ENCODE measurements at regions not wholly inside any gene's neighbourhood (a gene's known extent, or its start where the extent isn't known, plus 50 kb on each side); places are given as distances from the start of the nearest gene placed in this dataset.
"Not testable (repeated sequence)": the region's sequence is repeated elsewhere in the genome, so short reads cannot be mapped to it uniquely, and the experiment has no call there.

DNA sequence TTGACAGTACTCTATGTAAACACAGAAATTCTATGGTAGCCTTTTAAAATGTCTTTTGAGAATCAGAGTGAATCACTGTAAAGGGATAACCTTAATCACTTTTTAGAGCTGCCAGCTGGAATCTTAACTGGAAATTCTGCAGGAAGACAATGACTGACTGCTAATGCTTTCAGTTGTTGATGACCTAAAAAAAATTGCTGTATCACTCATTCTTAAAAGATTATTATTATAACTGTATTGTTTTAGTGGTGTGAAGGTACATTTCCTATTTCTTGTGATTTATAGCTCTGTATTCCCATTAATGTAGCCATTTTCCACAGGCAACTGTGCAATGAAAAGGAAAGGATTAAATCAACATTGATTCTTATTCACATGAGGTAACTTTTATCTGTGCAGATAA lies 260.5 kb downstream of the CALCRL start:
- TF ChIP-seq, protein P1, sequence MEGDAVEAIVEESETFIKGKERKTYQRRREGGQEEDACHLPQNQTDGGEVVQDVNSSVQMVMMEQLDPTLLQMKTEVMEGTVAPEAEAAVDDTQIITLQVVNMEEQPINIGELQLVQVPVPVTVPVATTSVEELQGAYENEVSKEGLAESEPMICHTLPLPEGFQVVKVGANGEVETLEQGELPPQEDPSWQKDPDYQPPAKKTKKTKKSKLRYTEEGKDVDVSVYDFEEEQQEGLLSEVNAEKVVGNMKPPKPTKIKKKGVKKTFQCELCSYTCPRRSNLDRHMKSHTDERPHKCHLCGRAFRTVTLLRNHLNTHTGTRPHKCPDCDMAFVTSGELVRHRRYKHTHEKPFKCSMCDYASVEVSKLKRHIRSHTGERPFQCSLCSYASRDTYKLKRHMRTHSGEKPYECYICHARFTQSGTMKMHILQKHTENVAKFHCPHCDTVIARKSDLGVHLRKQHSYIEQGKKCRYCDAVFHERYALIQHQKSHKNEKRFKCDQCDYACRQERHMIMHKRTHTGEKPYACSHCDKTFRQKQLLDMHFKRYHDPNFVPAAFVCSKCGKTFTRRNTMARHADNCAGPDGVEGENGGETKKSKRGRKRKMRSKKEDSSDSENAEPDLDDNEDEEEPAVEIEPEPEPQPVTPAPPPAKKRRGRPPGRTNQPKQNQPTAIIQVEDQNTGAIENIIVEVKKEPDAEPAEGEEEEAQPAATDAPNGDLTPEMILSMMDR (IDR thresholded peaks at IDR 0.05; ENCODE audit: borderline replicate concordance, extremely low read depth, insufficient read depth) = no peak
- H3K27ac ChIP-seq (ENCODE audit: low read depth in 2 of 2, low read length in 2 of 2) = no peak overlapping the region
- no peak overlapping the region for H3K4me3 ChIP-seq (ENCODE audit: low read length in 3 of 3)
- peaks cover 0 to 4% (median 0%) of the 10 kb centered on the region in 3 donors for H3K9me3 ChIP-seq (ENCODE audit: control insufficient read depth in 2 of 3, insufficient read depth in 1 of 3, low read length in 3 of 3)
- FAIRE-seq (no peak), DNase-seq (no peak)
- H3K4me1 ChIP-seq (ENCODE audit: control insufficient read depth in 2 of 3, insufficient read depth in 2 of 3, low read depth in 1 of 3, low read length in 3 of 3) = no peaks in the 10 kb centered on the region
- H3K9ac ChIP-seq (ENCODE audit: low read length in 3 of 3) = no peak overlapping the region
- H3K36me3 ChIP-seq (ENCODE audit: control insufficient read depth in 2 of 3, insufficient read depth in 3 of 3, low read length in 3 of 3) = no peaks in the 10 kb centered on the region
- intact Hi-C loops (cut with DNase I) = no loop called here
- H3K27me3 ChIP-seq (ENCODE audit: control insufficient read depth, insufficient read depth, low read length) = no peaks in the 10 kb centered on the region

DNA sequence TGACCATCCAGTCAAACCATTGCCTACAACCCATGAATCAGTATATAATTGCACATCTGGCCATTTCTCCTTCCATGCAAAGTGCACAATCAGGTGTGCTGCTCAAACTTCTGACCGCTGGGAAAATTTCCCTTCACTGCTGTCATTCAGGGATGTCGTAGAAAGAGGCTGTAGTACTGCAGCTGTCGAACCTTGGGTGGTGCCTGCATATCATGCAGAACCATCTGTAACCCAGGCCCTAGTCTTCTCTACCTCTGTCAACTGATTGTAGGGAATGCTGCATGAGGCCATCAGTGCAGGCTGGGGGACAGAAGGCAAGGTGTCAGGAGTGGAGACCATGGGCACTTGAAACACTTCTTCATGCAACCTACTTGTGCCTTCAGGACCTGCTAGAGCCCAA lies 267.5 kb downstream of the CALCRL start:
- H3K4me3 ChIP-seq (ENCODE audit: low read length in 3 of 3) = no peak overlapping the region
- no peaks in the 10 kb centered on the region for H3K36me3 ChIP-seq (ENCODE audit: control insufficient read depth in 2 of 3, insufficient read depth in 3 of 3, low read length in 3 of 3)
- no peak overlapping the region for H3K27ac ChIP-seq (ENCODE audit: low read depth in 2 of 2, low read length in 2 of 2)
- intact Hi-C loops (cut with DNase I) = no loop called here
- no peak overlapping the region for H3K9ac ChIP-seq (ENCODE audit: low read length in 3 of 3)
- H3K27me3 ChIP-seq (ENCODE audit: control insufficient read depth, insufficient read depth, low read length) = no peaks in the 10 kb centered on the region
- H3K9me3 ChIP-seq (ENCODE audit: control insufficient read depth in 2 of 3, insufficient read depth in 1 of 3, low read length in 3 of 3) = peaks cover 0 to 9% (median 0%) of the 10 kb centered on the region in 3 donors
- FAIRE-seq = no peak
- no peak for DNase-seq
- no peaks in the 10 kb centered on the region for H3K4me1 ChIP-seq (ENCODE audit: control insufficient read depth in 2 of 3, insufficient read depth in 2 of 3, low read depth in 1 of 3, low read length in 3 of 3)
- TF ChIP-seq, protein P1 (IDR thresholded peaks at IDR 0.05; ENCODE audit: borderline replicate concordance, extremely low read depth, insufficient read depth) = no peak

DNA sequence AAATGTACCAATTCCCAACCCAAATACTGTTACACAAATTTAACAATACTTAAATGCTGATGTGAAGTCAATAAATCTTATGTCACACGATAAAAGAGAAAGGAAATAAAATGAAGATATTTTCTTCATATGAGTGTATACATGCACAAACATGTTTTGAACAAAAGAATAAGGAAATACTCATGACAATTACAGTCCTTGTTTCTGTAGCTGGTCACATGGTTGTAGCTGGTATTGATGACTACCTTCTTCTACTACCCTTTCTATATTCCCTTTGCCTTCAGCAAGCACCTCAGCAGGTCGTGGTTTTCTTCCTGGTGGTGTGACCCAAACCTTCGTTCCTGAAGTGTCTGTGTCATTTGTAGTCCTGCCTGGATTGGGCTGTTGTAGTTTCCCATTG lies 269.2 kb downstream of the CALCRL start:
- FAIRE-seq; H3K9me3 ChIP-seq (ENCODE audit: control insufficient read depth in 2 of 3, insufficient read depth in 1 of 3, low read length in 3 of 3); H3K4me3 ChIP-seq (ENCODE audit: low read length in 3 of 3); H3K27me3 ChIP-seq (ENCODE audit: control insufficient read depth, insufficient read depth, low read length); DNase-seq; H3K9ac ChIP-seq (ENCODE audit: low read length in 3 of 3); H3K36me3 ChIP-seq (ENCODE audit: control insufficient read depth in 2 of 3, insufficient read depth in 3 of 3, low read length in 3 of 3); H3K27ac ChIP-seq (ENCODE audit: low read depth in 2 of 2, low read length in 2 of 2); H3K4me1 ChIP-seq (ENCODE audit: control insufficient read depth in 2 of 3, insufficient read depth in 2 of 3, low read depth in 1 of 3, low read length in 3 of 3); intact Hi-C loops (cut with DNase I): not testable (repeated sequence)

DNA sequence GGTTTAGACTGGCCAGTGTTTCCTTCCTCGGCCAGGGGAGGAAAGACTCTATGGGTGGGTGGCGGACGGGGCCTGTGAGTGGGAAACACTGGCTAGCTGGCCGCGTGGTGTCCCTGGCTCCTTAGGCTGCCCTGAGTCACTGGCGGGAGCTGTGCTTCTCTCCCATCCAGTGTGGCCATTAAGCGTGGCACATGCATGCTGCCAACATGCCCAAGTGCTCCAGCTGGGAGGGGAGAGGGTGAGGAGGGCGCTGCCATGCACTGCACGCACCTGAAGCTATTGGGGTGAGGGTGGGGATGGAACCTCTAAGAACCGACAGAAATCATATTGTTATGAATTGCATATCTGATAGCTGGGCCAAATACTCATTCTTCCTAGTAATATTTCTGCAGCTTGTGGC lies 270.8 kb downstream of the CALCRL start:
- DNase-seq (peak in 1 of 5 donors; percentile 48), FAIRE-seq (no peak)
- Histone ChIP-seq H3K4me3 (ENCODE audit: low read length in 3 of 3) (no peak overlapping the region), H3K4me1 (ENCODE audit: control insufficient read depth in 2 of 3, insufficient read depth in 2 of 3, low read depth in 1 of 3, low read length in 3 of 3) (no peaks in the 10 kb centered on the region), H3K9me3 (ENCODE audit: control insufficient read depth in 2 of 3, insufficient read depth in 1 of 3, low read length in 3 of 3) (peaks cover 0 to 4% (median 0%) of the 10 kb centered on the region in 3 donors), H3K27me3 (ENCODE audit: control insufficient read depth, insufficient read depth, low read length) (no peaks in the 10 kb centered on the region), H3K27ac (ENCODE audit: low read depth in 2 of 2, low read length in 2 of 2) (no peak overlapping the region), H3K36me3 (ENCODE audit: control insufficient read depth in 2 of 3, insufficient read depth in 3 of 3, low read length in 3 of 3) (no peaks in the 10 kb centered on the region), H3K9ac (ENCODE audit: low read length in 3 of 3) (no peak overlapping the region)
- intact Hi-C loops (cut with DNase I) = no loop called here
- TF ChIP-seq, protein P1 (IDR thresholded peaks at IDR 0.05; ENCODE audit: borderline replicate concordance, extremely low read depth, insufficient read depth) = no peak

Data from kidney (tissue), 13 donors.